Left ventricle myocardium inferior (tissue), 1 donor: ENCODE measurements at regions not wholly inside any gene's neighbourhood (a gene's known extent, or its start where the extent isn't known, plus 50 kb on each side); places are given as distances from the start of the nearest gene placed in this dataset.
"Not testable (repeated sequence)": the region's sequence is repeated elsewhere in the genome, so short reads cannot be mapped to it uniquely, and the experiment has no call there.

Experiments
- DNase-seq: peaks from one replicate; pipeline ENCODE4 v3.0.0-alpha.2; 2020
- H3K27ac ChIP-seq: fragments of 200-600 bp; replicated peaks from 2 replicates; pipeline ENCODE4 v1.8.0; 2021
- H3K27me3 ChIP-seq: fragments of 200-600 bp; 2 replicates; pipeline ENCODE4 v1.8.0; 2021; ENCODE audit warnings: low read depth
- H3K36me3 ChIP-seq: fragments of 200-600 bp; 2 replicates; pipeline ENCODE4 v1.8.0; 2021
- H3K4me1 ChIP-seq: fragments of 200-600 bp; 2 replicates; pipeline ENCODE4 v1.8.0; 2021
- H3K4me3 ChIP-seq: fragments of 200-600 bp; 2 replicates; pipeline ENCODE4 v1.8.0; 2021; ENCODE audit warnings: mild to moderate bottlenecking, moderate library complexity
- H3K9me3 ChIP-seq: fragments of 200-600 bp; replicated peaks from 2 replicates; pipeline ENCODE4 v1.8.0; 2021
- CTCF ChIP-seq: fragments of 200-600 bp; IDR thresholded peaks from 2 replicates; pipeline ENCODE4 v1.8.0; 2021; ENCODE audit warnings: antibody characterized with exemption, mild to moderate bottlenecking, borderline replicate concordance
- intact Hi-C: fragments of 100-400 bp; cut with micrococcal nuclease; formaldehyde crosslinking; loops from one replicate; pipeline ENCODE4 v1.11.0; 2022
- donor health status: DM: no; HTN: yes; CAD: no; lungs with severe emphysema.

DNA sequence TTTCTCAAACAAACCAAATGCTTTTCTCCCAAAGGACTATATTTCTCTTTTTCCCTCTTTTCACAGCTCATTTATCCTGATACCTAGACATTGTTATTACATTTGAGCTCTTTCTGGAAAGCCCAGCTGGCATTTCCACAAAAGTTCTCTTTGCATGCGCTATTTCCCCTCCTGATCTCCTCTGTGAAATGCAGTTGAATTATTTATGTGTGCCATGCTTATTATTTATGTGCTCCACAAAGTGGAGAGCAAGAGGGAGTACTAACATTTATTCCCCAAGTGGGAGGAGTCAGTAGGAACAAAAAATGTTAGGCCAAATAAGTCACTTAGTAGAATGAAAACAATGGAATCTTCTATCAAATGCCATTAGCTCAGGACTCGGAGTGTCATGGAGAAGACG is 626.6 kb upstream of the IGFBP7 start:
- no peaks in the 10 kb centered on the region for H3K27me3 ChIP-seq
- no peak for TF ChIP-seq CTCF
- no peaks in the 10 kb centered on the region for H3K36me3 ChIP-seq
- no peak overlapping the region for H3K27ac ChIP-seq
- no peak for DNase-seq
- intact Hi-C loops: no loop called here
- peaks cover 5% of the 10 kb centered on the region for H3K4me1 ChIP-seq
- no peaks in the 10 kb centered on the region for H3K9me3 ChIP-seq
- H3K4me3 ChIP-seq: no peak overlapping the region

DNA sequence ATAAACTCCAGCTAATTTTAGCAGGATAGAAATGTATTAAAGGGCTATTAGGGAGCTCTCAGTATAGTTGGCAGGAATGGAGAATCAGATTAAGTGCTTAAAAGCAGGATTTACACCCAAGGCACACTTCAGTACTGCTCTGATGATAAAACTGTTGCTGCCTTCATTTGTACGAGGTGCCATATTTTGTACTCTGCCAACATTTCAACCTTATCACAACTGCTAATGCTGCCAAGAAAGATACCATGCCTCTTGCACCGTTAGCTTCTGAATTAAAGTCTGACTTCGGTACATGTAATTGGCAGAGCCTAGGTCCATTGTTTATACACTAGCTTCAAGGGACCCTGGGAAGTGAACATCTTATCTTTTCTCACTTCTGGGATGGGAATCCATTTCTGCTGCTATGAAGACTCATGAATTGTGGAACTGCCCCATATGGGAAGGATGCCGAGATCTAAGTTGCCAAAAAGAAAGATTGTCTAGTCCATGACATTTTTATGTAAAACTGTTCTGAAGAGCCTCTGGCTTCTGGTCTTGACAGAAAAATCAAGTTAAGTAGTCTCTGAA is 624.0 kb upstream of the IGFBP7 start:
- Histone ChIP-seq H3K27ac (no peak overlapping the region), H3K27me3 (no peaks in the 10 kb centered on the region), H3K4me1 (peaks cover 5% of the 10 kb centered on the region), H3K4me3 (no peak overlapping the region), H3K9me3 (no peaks in the 10 kb centered on the region), H3K36me3 (no peaks in the 10 kb centered on the region)
- DNase-seq: no peak
- no peak for TF ChIP-seq CTCF
- intact Hi-C loops: no loop called here

DNA sequence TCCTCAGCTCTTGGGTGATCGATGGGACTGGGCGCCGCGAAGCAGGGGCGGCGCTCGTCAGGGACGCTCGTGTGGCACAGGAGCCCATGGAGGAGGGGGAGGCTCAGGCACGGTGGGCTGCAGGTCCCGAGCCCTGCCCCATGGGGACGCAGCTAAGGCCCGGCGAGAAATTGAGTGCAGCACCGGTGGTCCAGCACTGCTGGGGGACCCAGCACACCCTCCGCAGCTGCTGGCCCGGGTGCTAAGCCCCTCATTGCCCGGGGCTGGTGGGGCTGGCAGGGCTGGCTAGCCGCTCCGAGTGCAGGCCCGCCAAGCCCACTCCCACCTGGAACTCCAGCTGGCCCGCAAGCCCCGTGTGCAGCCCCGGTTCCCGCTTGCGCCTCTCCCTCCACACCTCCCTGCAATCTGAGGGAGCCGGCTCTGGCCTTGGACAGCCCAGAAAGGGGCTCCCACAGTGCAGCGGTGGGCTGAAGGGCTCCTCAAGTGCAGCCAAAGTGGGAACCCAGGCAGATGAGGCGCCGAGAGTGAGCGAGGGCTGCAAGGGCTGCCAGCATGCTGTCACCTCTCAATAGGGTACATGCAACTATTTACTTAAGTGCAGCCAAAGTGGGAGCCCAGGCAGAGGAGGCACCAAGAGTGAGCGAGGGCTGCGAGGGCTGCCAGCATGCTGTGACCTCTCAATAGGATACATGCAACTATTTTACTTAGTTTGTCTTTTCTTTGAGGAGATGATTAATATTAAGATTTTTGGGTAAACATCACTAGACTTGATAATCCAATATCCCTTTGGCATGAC is 619.8 kb upstream of the IGFBP7 start:
- DNase-seq, intact Hi-C loops: not testable (repeated sequence)

DNA sequence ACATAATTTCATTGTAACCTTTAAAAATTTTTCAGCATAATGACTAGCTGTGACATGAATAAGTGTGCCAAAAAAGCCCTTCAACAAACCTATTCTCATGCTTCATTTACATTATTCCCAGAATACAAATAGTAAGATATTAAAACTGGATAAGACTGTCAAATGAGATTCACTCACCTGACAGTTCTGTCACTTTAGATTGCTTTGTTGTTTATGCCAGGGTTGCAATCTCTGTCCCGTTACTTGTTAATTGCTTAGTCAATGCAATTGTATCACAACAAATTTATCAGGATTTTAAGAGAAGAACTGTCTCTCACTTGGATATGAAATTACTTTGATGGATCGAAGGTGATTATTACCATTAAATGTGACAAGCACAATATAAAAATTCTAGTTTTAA is 616.0 kb upstream of the IGFBP7 start:
- Histone ChIP-seq H3K4me1 (no peaks in the 10 kb centered on the region), H3K9me3 (no peaks in the 10 kb centered on the region), H3K27me3 (no peaks in the 10 kb centered on the region), H3K4me3 (no peak overlapping the region), H3K36me3 (no peaks in the 10 kb centered on the region), H3K27ac (no peak overlapping the region)
- intact Hi-C loops: no loop called here
- TF ChIP-seq CTCF: no peak
- DNase-seq: no peak

More for the DNA sequence above, 619.8 kb upstream of the IGFBP7 start:
- H3K9me3 ChIP-seq, H3K36me3 ChIP-seq, H3K27ac ChIP-seq, H3K27me3 ChIP-seq, H3K4me1 ChIP-seq, H3K4me3 ChIP-seq: not testable (repeated sequence)

DNA sequence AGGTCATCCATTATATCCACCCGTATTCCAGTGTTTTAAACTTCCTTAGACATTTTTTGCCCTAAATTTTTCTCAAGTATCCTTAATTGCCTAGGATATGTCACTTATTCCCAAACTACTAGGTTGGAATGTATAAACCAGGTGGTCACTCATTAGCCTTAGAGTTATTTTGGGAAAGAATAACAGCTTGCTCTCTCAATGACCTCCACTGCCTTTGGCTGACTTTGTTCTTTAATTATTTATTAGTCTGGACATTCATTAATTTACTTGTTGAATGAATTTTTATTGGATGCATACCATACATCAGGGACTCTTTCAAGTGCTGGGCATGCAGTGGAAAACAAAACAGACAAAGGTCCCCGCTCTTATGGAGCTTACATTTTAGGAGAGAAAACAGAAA is 609.3 kb upstream of the IGFBP7 start:
- Histone ChIP-seq H3K27ac (no peak overlapping the region), H3K4me3 (no peak overlapping the region), H3K4me1 (no peaks in the 10 kb centered on the region), H3K27me3 (no peaks in the 10 kb centered on the region), H3K9me3 (no peaks in the 10 kb centered on the region), H3K36me3 (no peaks in the 10 kb centered on the region)
- TF ChIP-seq CTCF: no peak
- intact Hi-C loops: no loop called here
- no peak for DNase-seq

DNA sequence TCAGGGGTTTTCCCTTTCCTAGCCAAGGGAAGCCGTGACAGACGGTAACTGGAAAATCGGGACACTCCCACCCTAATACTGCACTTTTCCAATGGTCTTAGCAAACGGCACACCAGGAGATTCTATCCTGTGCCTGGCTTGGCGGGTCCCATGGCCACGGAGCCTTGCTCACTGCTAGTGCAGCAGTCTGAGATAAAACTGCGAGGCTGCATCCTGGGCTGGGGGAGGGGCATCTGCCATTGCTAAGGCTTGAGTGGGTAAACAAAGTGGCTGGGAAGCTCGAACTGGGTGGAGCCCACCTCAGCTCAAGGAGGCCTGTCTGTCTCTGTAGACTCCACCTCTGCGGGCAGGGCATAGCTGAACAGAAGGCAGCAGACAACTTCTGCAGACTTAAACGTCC is 604.1 kb upstream of the IGFBP7 start:
- H3K4me3 ChIP-seq, H3K9me3 ChIP-seq, H3K27me3 ChIP-seq, H3K4me1 ChIP-seq, DNase-seq, H3K27ac ChIP-seq, H3K36me3 ChIP-seq, intact Hi-C loops: not testable (repeated sequence)
